ENCODE measurements at regions not wholly inside any gene's neighbourhood (a gene's known extent, or its start where the extent isn't known, plus 50 kb on each side); places are given as distances from the start of the nearest gene placed in this dataset.

- TF ChIP-seq CTCF (IDR thresholded peaks at IDR 0.05; ENCODE audit: insufficient read depth, low read length) (no peak), REST (IDR thresholded peaks at IDR 0.05; ENCODE audit: insufficient replicate concordance, low read depth) (no peak), POLR2AphosphoS5 (IDR thresholded peaks at IDR 0.05; ENCODE audit: low read depth) (no peak), GABPA (IDR thresholded peaks at IDR 0.05; ENCODE audit: low read depth) (no peak), SPI1 (IDR thresholded peaks at IDR 0.05; ENCODE audit: borderline replicate concordance, low read depth) (no peak)
Observed at GRCh38 chr1:117780687-117781475, 148.5 kb downstream of the GDAP2 start.

Data from HL-60 (cell line).